H9 (cell line): ENCODE measurements at regions not wholly inside any gene's neighbourhood (a gene's known extent, or its start where the extent isn't known, plus 50 kb on each side); places are given as distances from the start of the nearest gene placed in this dataset.

Experiments used
- DNase-seq: peaks from one replicate; pipeline ENCODE4 v3.0.0-alpha.2; 2017
- H2AFZ ChIP-seq: one replicate; pipeline ENCODE4 v1.6.1; 2013; ENCODE audit warnings: mild to moderate bottlenecking, low read length, control low read depth, moderate library complexity
- H2AK5ac ChIP-seq: 2 replicates; pipeline ENCODE4 v1.6.1; 2013; ENCODE audit warnings: low read length, control low read depth, mixed read lengths; ENCODE audit not compliant: insufficient read length
- H2BK120ac ChIP-seq: one replicate; pipeline ENCODE4 v1.6.1; 2013; ENCODE audit warnings: low read depth, mild to moderate bottlenecking, low read length, control low read depth, inconsistent platforms; ENCODE audit not compliant: poor library complexity, severe bottlenecking
- H2BK12ac ChIP-seq: 2 replicates; pipeline ENCODE4 v1.6.1; 2013; ENCODE audit warnings: low read length, control low read depth, mixed read lengths, low read depth; ENCODE audit not compliant: insufficient read length
- H2BK15ac ChIP-seq: 2 replicates; pipeline ENCODE4 v1.6.1; 2013; ENCODE audit warnings: low read depth, low read length, control low read depth
- H2BK20ac ChIP-seq: one replicate; pipeline ENCODE4 v1.6.1; 2013; ENCODE audit warnings: low read depth, mild to moderate bottlenecking, low read length, control low read depth, inconsistent platforms; ENCODE audit not compliant: poor library complexity, severe bottlenecking
- H2BK5ac ChIP-seq: 2 replicates; pipeline ENCODE4 v1.6.1; 2013; ENCODE audit warnings: low read length, control low read depth, mixed read lengths; ENCODE audit not compliant: insufficient read length
- H3K14ac ChIP-seq: 2 replicates; pipeline ENCODE4 v1.6.1; 2013; ENCODE audit warnings: low read length, control low read depth; ENCODE audit not compliant: insufficient read depth
- H3K18ac ChIP-seq: 2 replicates; pipeline ENCODE4 v1.6.1; 2013; ENCODE audit warnings: low read depth, mild to moderate bottlenecking, mixed read lengths, low read length, control low read depth; ENCODE audit not compliant: insufficient read length
- H3K23ac ChIP-seq: 2 replicates; pipeline ENCODE4 v1.6.1; 2013; ENCODE audit warnings: low read length, control low read depth, mixed read lengths, low read depth; ENCODE audit not compliant: insufficient read length
- H3K23me2 ChIP-seq: 2 replicates; pipeline ENCODE4 v1.6.1; 2013; ENCODE audit warnings: low read depth, mild to moderate bottlenecking, mixed read lengths, low read length, control low read depth; ENCODE audit not compliant: insufficient read length, poor library complexity, severe bottlenecking
- H3K27ac ChIP-seq: 2 replicates; pipeline ENCODE4 v1.5.1; 2013; ENCODE audit warnings: low read length, control low read depth, mixed read lengths, low read depth; ENCODE audit not compliant: insufficient read length
- H3K27me3 ChIP-seq: 2 replicates; pipeline ENCODE4 v1.6.1; 2013; ENCODE audit warnings: low read length, control low read depth, inconsistent platforms; ENCODE audit not compliant: insufficient read depth
- H3K4ac ChIP-seq: 2 replicates; pipeline ENCODE4 v1.6.1; 2013; ENCODE audit warnings: low read depth, mild to moderate bottlenecking, control low read depth, inconsistent platforms, low read length, moderate library complexity
- H3K4me1 ChIP-seq: 2 replicates; pipeline ENCODE4 v1.6.1; 2013; ENCODE audit warnings: low read length, control low read depth, inconsistent platforms; ENCODE audit not compliant: insufficient read depth
- H3K4me2 ChIP-seq: 2 replicates; pipeline ENCODE4 v1.6.1; 2013; ENCODE audit warnings: low read length, control low read depth, mixed read lengths; ENCODE audit not compliant: insufficient read length, insufficient read depth
- H3K56ac ChIP-seq: 2 replicates; pipeline ENCODE4 v1.6.1; 2013; ENCODE audit warnings: low read depth, mild to moderate bottlenecking, mixed read lengths, low read length, control low read depth; ENCODE audit not compliant: insufficient read length
- H3K79me1 ChIP-seq: 2 replicates; pipeline ENCODE4 v1.6.1; 2013; ENCODE audit warnings: low read depth, mild to moderate bottlenecking, moderate library complexity, low read length, control low read depth, inconsistent platforms; ENCODE audit not compliant: insufficient read depth, poor library complexity, severe bottlenecking
- H3K79me2 ChIP-seq: 2 replicates; pipeline ENCODE4 v1.6.1; 2013; ENCODE audit warnings: low read length, control low read depth, inconsistent platforms; ENCODE audit not compliant: insufficient read depth
- H3K9ac ChIP-seq: 2 replicates; pipeline ENCODE4 v1.6.1; 2013; ENCODE audit warnings: low read length, control low read depth, mixed read lengths; ENCODE audit not compliant: insufficient read length; ENCODE audit errors: extremely low read depth
- H3K9me3 ChIP-seq: one replicate; pipeline ENCODE4 v1.6.1; 2013; ENCODE audit warnings: low read depth, low read length, inconsistent platforms; ENCODE audit not compliant: control insufficient read depth
- H3T11ph ChIP-seq: one replicate; pipeline ENCODE4 v1.6.1; 2013; ENCODE audit warnings: mild to moderate bottlenecking, low read length, control low read depth, inconsistent platforms
- H4K20me1 ChIP-seq: one replicate; pipeline ENCODE4 v1.6.1; 2013; ENCODE audit not compliant: control insufficient read depth, insufficient read length, insufficient read depth
- H4K5ac ChIP-seq: 2 replicates; pipeline ENCODE4 v1.6.1; 2013; ENCODE audit warnings: low read depth, mild to moderate bottlenecking, mixed read lengths, low read length, control low read depth; ENCODE audit not compliant: insufficient read length
- H4K8ac ChIP-seq: replicated peaks from 2 replicates; pipeline ENCODE4 v1.6.1; 2013; ENCODE audit warnings: low read length, control low read depth, mixed read lengths, low read depth; ENCODE audit not compliant: insufficient read length
- H4K91ac ChIP-seq: 2 replicates; pipeline ENCODE4 v1.6.1; 2013; ENCODE audit warnings: low read depth, mild to moderate bottlenecking, moderate library complexity, mixed read lengths, low read length, control low read depth; ENCODE audit not compliant: insufficient read length
- H3K27ac Mint-ChIP-seq, 3 experiments: 2 replicates in 2 of 3; 3 replicates in 1 of 3; pipeline ENCODE4 v1.8.0; 2020 to 2021; ENCODE audit warnings: mixed read lengths in 3 of 3, mild to moderate bottlenecking in 1 of 3, moderate library complexity in 1 of 3
- H3K27me3 Mint-ChIP-seq: 2 replicates; pipeline ENCODE4 v1.8.0; 2021; ENCODE audit warnings: low read depth, mild to moderate bottlenecking, moderate library complexity, mixed read lengths
- H3K36me3 Mint-ChIP-seq, 3 experiments: 2 replicates in 2 of 3; 3 replicates in 1 of 3; pipeline ENCODE4 v1.8.0; 2020 to 2021; ENCODE audit warnings: low read depth in 3 of 3, mixed read lengths in 3 of 3; ENCODE audit not compliant: insufficient read depth in 1 of 3
- H3K4me1 Mint-ChIP-seq, 2 experiments: 2 replicates each; pipeline ENCODE4 v1.8.0; 2020; ENCODE audit warnings: mixed read lengths in 2 of 2
- H3K4me3 Mint-ChIP-seq, 2 experiments: 2 replicates in 1 of 2; 3 replicates in 1 of 2; pipeline ENCODE4 v1.8.0; 2020 to 2021; ENCODE audit warnings: mild to moderate bottlenecking in 2 of 2, mixed read lengths in 2 of 2, moderate library complexity in 1 of 2
- H3K9me3 Mint-ChIP-seq, 2 experiments: 2 replicates in 1 of 2; 3 replicates in 1 of 2; pipeline ENCODE4 v1.8.0; 2020; ENCODE audit warnings: mild to moderate bottlenecking in 2 of 2, mixed read lengths in 2 of 2, moderate library complexity in 1 of 2
- WGBS: extraction: QIAGEN DNeasy Blood & Tissue Kit; methylation state at CpG from one replicate; pipeline ENCODE4 v1.1.7; 2013; ENCODE audit warnings: missing lambda C conversion rate, low lambda C conversion rate, mixed read lengths; ENCODE audit not compliant: insufficient read length; ENCODE audit errors: extremely low coverage; 5-methylcytosine and 5-hydroxymethylcytosine counted together
- TF ChIP-seq, protein P1 (sequence below): fragments of 200-600 bp; sonication (generic); conservative IDR thresholded peaks from 3 replicates; pipeline ENCODE4 v1.8.0; 2021; ENCODE audit warnings: antibody characterized with exemption, mild to moderate bottlenecking

DNA sequence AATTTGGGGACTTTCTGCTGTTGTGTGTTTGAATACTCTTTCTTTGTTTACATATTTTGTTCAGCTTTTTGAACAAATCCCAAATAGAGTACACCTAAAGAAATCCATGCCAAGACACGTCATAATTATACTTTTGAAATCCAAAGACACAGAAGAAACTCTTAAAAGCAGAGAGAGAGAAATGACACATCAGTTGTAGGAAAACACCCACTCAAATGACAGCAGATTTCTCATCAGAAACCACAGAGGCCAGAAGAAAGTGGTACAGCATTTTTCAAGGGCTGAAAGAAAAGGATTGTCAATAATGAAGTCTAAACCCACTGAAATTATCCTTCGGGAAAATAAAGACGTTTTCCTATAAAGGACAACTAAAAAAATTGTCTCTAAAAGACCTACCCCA is 378.6 kb downstream of the GADD45G start:
- H3K4me3 Mint-ChIP-seq: no peak overlapping the region
- Histone ChIP-seq H2BK20ac (no peak overlapping the region), H2BK120ac (no peak overlapping the region), H3K4me1 (no peaks in the 10 kb centered on the region), H3K27me3 (no peaks in the 10 kb centered on the region), H4K8ac (no peak overlapping the region), H2BK5ac (no peak overlapping the region), H2BK15ac (no peak overlapping the region), H4K5ac (no peak overlapping the region), H3K56ac (no peak overlapping the region), H3K9ac (no peak overlapping the region), H3K27ac (no peak overlapping the region), H4K20me1 (no peaks in the 10 kb centered on the region), H2AFZ (no peak overlapping the region), H4K91ac (no peak overlapping the region), H3K9me3 (no peaks in the 10 kb centered on the region), H3K14ac (no peak overlapping the region), H3K79me1 (no peaks in the 10 kb centered on the region), H2AK5ac (no peak overlapping the region), H3K4me2 (no peak overlapping the region), H3K23me2 (no peaks in the 10 kb centered on the region), H3K18ac (no peak overlapping the region), H3T11ph (no peak overlapping the region), H3K79me2 (no peaks in the 10 kb centered on the region), H3K23ac (no peak overlapping the region), H2BK12ac (no peak overlapping the region), H3K4ac (no peak overlapping the region)
- H3K4me1 Mint-ChIP-seq: peaks cover under 1% of the 10 kb centered on the region in 2 experiments; a peak in 3 of 4 replicates
- WGBS: no CpG with 5 or more reads among the region's 3 CpGs
- no peak overlapping the region for H3K27ac Mint-ChIP-seq
- H3K36me3 Mint-ChIP-seq: no peaks in the 10 kb centered on the region; a peak in 1 of 7 replicates
- H3K9me3 Mint-ChIP-seq: peaks cover 0 to 6% of the 10 kb centered on the region in 2 experiments; a peak in 2 of 5 replicates
- TF ChIP-seq, protein P1, sequence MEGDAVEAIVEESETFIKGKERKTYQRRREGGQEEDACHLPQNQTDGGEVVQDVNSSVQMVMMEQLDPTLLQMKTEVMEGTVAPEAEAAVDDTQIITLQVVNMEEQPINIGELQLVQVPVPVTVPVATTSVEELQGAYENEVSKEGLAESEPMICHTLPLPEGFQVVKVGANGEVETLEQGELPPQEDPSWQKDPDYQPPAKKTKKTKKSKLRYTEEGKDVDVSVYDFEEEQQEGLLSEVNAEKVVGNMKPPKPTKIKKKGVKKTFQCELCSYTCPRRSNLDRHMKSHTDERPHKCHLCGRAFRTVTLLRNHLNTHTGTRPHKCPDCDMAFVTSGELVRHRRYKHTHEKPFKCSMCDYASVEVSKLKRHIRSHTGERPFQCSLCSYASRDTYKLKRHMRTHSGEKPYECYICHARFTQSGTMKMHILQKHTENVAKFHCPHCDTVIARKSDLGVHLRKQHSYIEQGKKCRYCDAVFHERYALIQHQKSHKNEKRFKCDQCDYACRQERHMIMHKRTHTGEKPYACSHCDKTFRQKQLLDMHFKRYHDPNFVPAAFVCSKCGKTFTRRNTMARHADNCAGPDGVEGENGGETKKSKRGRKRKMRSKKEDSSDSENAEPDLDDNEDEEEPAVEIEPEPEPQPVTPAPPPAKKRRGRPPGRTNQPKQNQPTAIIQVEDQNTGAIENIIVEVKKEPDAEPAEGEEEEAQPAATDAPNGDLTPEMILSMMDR: no peak
- H3K27me3 Mint-ChIP-seq: peaks cover 8% of the 10 kb centered on the region
- DNase-seq: no peak
